HCT116 (cell line): ENCODE measurements at regions not wholly inside any gene's neighbourhood (a gene's known extent, or its start where the extent isn't known, plus 50 kb on each side); places are given as distances from the start of the nearest gene placed in this dataset.

Experiments used
- ELF1 ChIP-seq: IDR thresholded peaks from 2 replicates; pipeline ENCODE4 v1.6.1; 2012; ENCODE audit warnings: low read depth, borderline replicate concordance
- EZH2 ChIP-seq: fragments of 200-600 bp; sonication (generic); IDR thresholded peaks from 2 replicates; pipeline ENCODE4 v1.6.1; 2017; ENCODE audit warnings: antibody characterized with exemption, mixed run types
- EZH2phosphoT487 ChIP-seq: fragments of 200-600 bp; IDR thresholded peaks from 2 replicates; pipeline ENCODE4 v1.6.1; 2018; ENCODE audit warnings: antibody characterized with exemption, borderline replicate concordance
- POLR2A ChIP-seq: IDR thresholded peaks from 2 replicates; pipeline ENCODE4 v1.7.0; 2011; ENCODE audit warnings: borderline replicate concordance; ENCODE audit not compliant: insufficient read depth, insufficient read length; ENCODE audit errors: extremely low read depth
- POLR2AphosphoS5 ChIP-seq: IDR thresholded peaks from 2 replicates; pipeline ENCODE4 v1.6.1; 2011; ENCODE audit warnings: mild to moderate bottlenecking, low read depth, low read length, moderate library complexity
- YY1 ChIP-seq: IDR thresholded peaks from 2 replicates; pipeline ENCODE4 v1.6.1; 2011; ENCODE audit warnings: low read length, low read depth, moderate library complexity, mild to moderate bottlenecking; ENCODE audit not compliant: insufficient replicate concordance; ENCODE audit errors: extremely low read depth
- ZNF274 ChIP-seq: fragments of 200-500 bp; sonication (Bioruptor generic); IDR thresholded peaks from 2 replicates; pipeline ENCODE4 v1.6.1; 2014; ENCODE audit warnings: mild to moderate bottlenecking, low read depth, low read length, inconsistent platforms
- TF ChIP-seq, protein P1 (sequence below), 3 experiments: fragments of 200-600 bp in 1 of 3; sonication (generic) in 1 of 3; IDR thresholded peaks in 2 of 3; conservative IDR thresholded peaks in 1 of 3; 2 replicates each; pipeline ENCODE4 v1.5.1; 2012 to 2017; ENCODE audit warnings: low read depth in 2 of 3, low read length in 2 of 3, antibody characterized with exemption in 1 of 3, borderline replicate concordance in 1 of 3, control low read depth in 1 of 3, mild to moderate bottlenecking in 1 of 3, mixed read lengths in 1 of 3, mixed run types in 1 of 3, moderate library complexity in 1 of 3; ENCODE audit not compliant: insufficient read depth in 1 of 3

DNA sequence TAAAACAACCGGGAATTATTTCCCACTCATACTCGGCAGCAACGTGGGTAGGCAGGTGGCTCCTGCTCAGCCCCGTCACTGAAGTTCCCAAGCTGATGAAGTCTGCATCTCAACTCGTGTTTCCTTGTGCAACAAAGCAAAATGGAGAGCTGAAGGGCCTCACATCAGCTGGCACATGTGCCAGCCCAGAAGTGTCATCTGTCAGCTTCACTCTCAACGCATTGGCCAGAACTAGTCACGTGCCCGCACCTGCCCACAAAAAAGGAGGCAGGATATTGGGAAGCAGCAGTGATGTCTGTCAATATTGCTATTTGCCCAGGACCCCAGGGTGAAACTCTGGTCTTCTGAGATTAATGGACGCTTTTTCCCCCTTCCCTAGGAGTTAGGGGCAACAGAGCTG is 344.0 kb downstream of the BCL11B start:
- TF ChIP-seq, protein P1, sequence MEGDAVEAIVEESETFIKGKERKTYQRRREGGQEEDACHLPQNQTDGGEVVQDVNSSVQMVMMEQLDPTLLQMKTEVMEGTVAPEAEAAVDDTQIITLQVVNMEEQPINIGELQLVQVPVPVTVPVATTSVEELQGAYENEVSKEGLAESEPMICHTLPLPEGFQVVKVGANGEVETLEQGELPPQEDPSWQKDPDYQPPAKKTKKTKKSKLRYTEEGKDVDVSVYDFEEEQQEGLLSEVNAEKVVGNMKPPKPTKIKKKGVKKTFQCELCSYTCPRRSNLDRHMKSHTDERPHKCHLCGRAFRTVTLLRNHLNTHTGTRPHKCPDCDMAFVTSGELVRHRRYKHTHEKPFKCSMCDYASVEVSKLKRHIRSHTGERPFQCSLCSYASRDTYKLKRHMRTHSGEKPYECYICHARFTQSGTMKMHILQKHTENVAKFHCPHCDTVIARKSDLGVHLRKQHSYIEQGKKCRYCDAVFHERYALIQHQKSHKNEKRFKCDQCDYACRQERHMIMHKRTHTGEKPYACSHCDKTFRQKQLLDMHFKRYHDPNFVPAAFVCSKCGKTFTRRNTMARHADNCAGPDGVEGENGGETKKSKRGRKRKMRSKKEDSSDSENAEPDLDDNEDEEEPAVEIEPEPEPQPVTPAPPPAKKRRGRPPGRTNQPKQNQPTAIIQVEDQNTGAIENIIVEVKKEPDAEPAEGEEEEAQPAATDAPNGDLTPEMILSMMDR (IDR thresholded peaks at IDR 0.05 in 2 of 3, conservative IDR thresholded peaks at IDR 0.05 in 1 of 3; ENCODE audit: borderline replicate concordance in 1 of 3, insufficient read depth in 1 of 3, low read depth in 2 of 3, low read length in 2 of 3), result no peak
- TF ChIP-seq EZH2phosphoT487 (no peak), YY1 (no peak), EZH2 (no peak), ZNF274 (no peak), POLR2A (no peak), ELF1 (no peak), POLR2AphosphoS5 (no peak)
